Fibroblast of mammary gland (primary cell): ENCODE measurements at regions not wholly inside any gene's neighbourhood (a gene's known extent, or its start where the extent isn't known, plus 50 kb on each side); places are given as distances from the start of the nearest gene placed in this dataset.

Experiments used
- DNase-seq: peaks from one replicate; pipeline ENCODE4 v3.0.0-alpha.2; 2010; ENCODE audit warnings: low read depth
- H3K4me3 ChIP-seq: 2 replicates; pipeline ENCODE4 v1.5.1; 2011; ENCODE audit warnings: low read depth, mild to moderate bottlenecking, low read length, moderate library complexity; ENCODE audit not compliant: control insufficient read depth
- CTCF ChIP-seq: conservative IDR thresholded peaks from 2 replicates; pipeline ENCODE4 v1.5.1; 2011; ENCODE audit warnings: low read depth, low read length, inconsistent platforms; ENCODE audit not compliant: control insufficient read depth, insufficient read depth

- H3K4me3 ChIP-seq, result no peak overlapping the region
- TF ChIP-seq CTCF, result no peak
- no peak for DNase-seq
These were observed 84.9 kb downstream of the AVPR1A start for GRCh38 chr12:63066136-63066535.

- no peak overlapping the region for H3K4me3 ChIP-seq
- TF ChIP-seq CTCF, result no peak
- peak; percentile 30 for DNase-seq
These were observed 86.9 kb downstream of the AVPR1A start for GRCh38 chr12:63064080-63064479.

GRCh38 chr12:63056649-63057048 lies 94.4 kb downstream of the AVPR1A start:
- H3K4me3 ChIP-seq, result no peak overlapping the region
- no peak for TF ChIP-seq CTCF
- DNase-seq, result no peak

- no peak for DNase-seq
- TF ChIP-seq CTCF, result no peak
- no peak overlapping the region for H3K4me3 ChIP-seq
These were observed 98.3 kb downstream of the AVPR1A start for GRCh38 chr12:63052696-63053095.

GRCh38 chr12:63047146-63047545 lies 103.9 kb downstream of the AVPR1A start:
- H3K4me3 ChIP-seq, result no peak overlapping the region
- TF ChIP-seq CTCF, result no peak
- DNase-seq, result no peak

GRCh38 chr12:63045020-63045860 lies 105.8 kb downstream of the AVPR1A start:
- no peak for TF ChIP-seq CTCF
- DNase-seq, result peak; percentile 1
- no peak overlapping the region for H3K4me3 ChIP-seq

- no peak for TF ChIP-seq CTCF
- H3K4me3 ChIP-seq, result no peak overlapping the region
- DNase-seq, result no peak
These were observed 107.7 kb upstream of the PPM1H start for GRCh38 chr12:63042646-63043045.
